Retinal pigment epithelial cell (primary cell): ENCODE measurements at regions not wholly inside any gene's neighbourhood (a gene's known extent, or its start where the extent isn't known, plus 50 kb on each side); places are given as distances from the start of the nearest gene placed in this dataset.
"Not testable (repeated sequence)": the region's sequence is repeated elsewhere in the genome, so short reads cannot be mapped to it uniquely, and the experiment has no call there.

Source experiments
- DNase-seq: peaks from one replicate; pipeline ENCODE4 v3.0.0-alpha.2; 2010; ENCODE audit warnings: low read depth
- H3K4me3 ChIP-seq: 2 replicates; pipeline ENCODE4 v1.5.1; 2011; ENCODE audit warnings: mild to moderate bottlenecking, low read length, control low read depth, moderate library complexity
- TF ChIP-seq, protein P1 (sequence below): conservative IDR thresholded peaks from 2 replicates; pipeline ENCODE4 v1.5.1; 2011; ENCODE audit warnings: low read depth, low read length, control low read depth, inconsistent platforms

- no peak for DNase-seq
- TF ChIP-seq, protein P1, sequence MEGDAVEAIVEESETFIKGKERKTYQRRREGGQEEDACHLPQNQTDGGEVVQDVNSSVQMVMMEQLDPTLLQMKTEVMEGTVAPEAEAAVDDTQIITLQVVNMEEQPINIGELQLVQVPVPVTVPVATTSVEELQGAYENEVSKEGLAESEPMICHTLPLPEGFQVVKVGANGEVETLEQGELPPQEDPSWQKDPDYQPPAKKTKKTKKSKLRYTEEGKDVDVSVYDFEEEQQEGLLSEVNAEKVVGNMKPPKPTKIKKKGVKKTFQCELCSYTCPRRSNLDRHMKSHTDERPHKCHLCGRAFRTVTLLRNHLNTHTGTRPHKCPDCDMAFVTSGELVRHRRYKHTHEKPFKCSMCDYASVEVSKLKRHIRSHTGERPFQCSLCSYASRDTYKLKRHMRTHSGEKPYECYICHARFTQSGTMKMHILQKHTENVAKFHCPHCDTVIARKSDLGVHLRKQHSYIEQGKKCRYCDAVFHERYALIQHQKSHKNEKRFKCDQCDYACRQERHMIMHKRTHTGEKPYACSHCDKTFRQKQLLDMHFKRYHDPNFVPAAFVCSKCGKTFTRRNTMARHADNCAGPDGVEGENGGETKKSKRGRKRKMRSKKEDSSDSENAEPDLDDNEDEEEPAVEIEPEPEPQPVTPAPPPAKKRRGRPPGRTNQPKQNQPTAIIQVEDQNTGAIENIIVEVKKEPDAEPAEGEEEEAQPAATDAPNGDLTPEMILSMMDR = no peak
- H3K4me3 ChIP-seq = no peak overlapping the region
Observed at GRCh38 chr13:19362946-19363510, 181.4 kb upstream of the TUBA3C start.

DNA sequence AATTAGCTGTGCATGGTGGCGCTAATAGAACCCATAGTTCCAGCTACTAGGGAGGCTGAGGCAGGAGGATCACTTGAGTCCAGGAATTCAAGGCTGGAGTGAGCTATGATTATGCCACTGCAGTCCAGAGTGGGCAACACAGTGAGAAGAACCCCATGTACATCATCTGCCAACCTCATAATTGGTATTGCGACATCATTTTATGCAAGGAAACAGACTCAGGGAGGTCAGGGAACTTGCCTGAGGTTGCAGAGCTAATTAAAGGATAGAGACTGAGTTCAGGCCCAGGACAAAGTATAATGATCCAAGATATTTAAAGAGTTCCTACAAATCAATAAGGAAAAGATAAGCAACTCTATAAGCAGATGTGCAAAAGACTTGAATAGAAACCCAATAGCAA is 178.1 kb upstream of the TUBA3C start:
- not testable (repeated sequence) for DNase-seq, H3K4me3 ChIP-seq

DNA sequence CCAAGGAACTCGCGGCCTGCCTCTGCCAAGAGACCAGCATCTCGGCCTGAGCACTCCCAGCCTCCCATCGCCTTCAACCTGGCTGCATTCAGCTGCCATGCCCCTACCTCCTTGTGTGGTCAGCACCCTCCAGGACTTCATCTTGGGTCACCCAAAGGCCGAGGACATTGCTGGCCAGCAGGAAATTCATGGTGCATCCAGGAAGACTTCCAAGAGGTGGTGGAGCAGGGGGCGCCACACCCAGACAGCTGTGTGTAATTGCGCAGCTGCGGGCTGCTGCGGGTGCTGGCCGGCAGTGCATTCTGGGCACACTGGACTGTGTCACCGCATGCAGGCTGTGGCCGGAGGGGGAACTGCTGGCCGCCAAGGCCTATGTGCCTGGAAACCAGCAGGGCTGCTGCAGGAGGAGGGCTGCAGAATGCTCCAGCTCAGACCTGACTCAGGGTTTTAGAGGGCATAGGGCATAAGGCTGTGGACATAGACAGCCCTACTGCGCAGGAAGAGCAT is 164.3 kb upstream of the TUBA3C start:
- TF ChIP-seq, protein P1 = no peak
- no peak for DNase-seq
- H3K4me3 ChIP-seq = no peak overlapping the region

- DNase-seq = no peak
- TF ChIP-seq, protein P1 = no peak
- no peak overlapping the region for H3K4me3 ChIP-seq
Observed at GRCh38 chr13:19345158-19345557, 163.5 kb upstream of the TUBA3C start.

DNA sequence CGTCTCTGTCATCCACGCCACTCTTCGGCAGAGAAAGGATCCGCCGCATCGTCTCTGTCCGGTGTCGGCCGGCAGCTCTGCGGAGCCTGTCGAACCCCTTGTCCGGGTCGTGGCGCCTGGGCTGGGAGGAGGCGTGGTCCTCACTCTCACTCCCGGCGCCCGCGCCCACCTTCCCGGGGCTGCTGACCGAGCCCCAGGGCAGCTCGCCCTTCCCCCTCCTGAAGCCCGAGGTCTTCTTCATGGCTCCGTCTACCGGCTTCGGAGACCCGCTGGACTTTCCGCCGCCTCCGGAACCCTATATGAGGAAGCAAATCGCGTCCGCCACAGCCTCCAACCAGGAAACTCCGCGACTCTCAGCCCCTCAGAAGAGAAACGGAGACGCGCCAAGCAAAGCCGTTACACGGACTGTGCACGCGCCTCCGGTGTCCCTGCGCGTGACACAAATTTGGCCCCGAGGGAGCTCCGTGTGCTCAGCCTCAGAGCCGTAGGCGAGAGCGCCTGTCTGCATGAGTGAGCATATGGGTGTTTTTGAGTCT is 163.0 kb upstream of the TUBA3C start:
- peak overlapping the region; percentile 25 for H3K4me3 ChIP-seq
- DNase-seq = not testable (repeated sequence)

DNA sequence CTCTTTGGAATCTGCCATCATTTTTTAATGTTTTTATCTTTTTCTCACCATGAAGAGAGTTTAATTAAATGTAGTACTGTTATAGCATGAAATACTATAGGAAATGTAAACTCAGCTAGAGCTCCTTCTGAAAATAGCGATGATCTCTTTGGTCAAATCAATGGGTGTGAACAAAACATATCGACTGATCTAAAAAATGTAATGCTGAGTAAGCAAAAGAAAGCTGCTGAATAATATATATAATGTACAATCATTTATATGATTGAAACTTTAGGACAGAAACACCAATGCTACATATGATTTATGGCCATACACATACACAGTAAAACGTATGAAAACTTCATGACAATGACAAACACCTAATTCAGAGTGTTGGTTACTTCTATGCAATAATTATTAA is 150.8 kb upstream of the TUBA3C start:
- no peak overlapping the region for H3K4me3 ChIP-seq
- DNase-seq = no peak
- TF ChIP-seq, protein P1 = no peak

- H3K4me3 ChIP-seq = no peak overlapping the region
- DNase-seq = no peak
- TF ChIP-seq, protein P1 = no peak
Observed at GRCh38 chr13:19329365-19329764, 147.7 kb upstream of the TUBA3C start.

- no peak for DNase-seq
- TF ChIP-seq, protein P1 = no peak
- no peak overlapping the region for H3K4me3 ChIP-seq
Observed at GRCh38 chr13:19324325-19324724, 142.7 kb upstream of the TUBA3C start.
